GM21786 (cell line): ENCODE measurements at regions not wholly inside any gene's neighbourhood (a gene's known extent, or its start where the extent isn't known, plus 50 kb on each side); places are given as distances from the start of the nearest gene placed in this dataset.

ENCODE experiments used
- ATAC-seq: cut with Tn5 transposase; IDR thresholded peaks from one replicate; pipeline ENCODE4 v1.9.1; 2021; ENCODE audit not compliant: unreplicated experiment

DNA sequence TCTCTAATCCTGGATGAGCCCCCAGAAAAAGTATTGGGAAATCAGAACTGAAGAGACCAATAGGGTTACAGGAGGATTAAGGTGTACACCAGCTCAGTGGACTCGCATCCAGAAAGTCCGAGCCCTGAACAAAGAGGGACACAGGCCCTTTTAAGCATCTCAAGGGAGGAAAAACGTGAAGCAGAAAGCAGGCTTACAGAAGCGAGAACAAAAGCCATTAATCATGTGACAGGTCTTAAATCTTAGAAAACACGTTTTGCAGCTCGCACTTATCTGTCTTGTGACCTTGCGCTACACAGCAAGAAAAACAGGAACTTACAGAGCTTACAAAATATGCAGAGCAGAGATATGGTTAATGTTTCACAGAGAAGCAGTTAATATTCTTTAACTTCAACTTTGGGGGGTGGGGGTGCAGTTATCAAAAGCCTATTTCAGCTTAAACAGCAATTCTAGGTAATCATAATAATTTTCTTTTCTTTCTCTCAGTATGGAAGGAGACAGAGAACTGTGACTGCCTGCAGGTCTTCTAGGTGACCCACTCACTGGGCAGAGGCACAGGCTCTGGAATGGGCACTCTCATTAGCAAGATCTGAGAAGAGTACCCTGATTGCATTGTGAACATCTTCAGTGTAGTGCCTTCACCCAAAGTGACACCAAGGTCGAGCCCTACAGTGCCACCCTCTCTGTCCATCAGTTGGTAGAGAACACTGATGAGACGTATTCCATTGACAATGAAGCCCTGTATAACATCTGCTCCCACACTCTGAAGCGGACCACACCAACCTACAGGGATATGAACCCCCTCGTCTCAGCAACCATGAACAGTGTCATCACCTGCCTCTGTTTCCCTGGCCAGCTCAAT lies 65.0 kb upstream of the MOCS1 start:
- ATAC-seq: no peak

DNA sequence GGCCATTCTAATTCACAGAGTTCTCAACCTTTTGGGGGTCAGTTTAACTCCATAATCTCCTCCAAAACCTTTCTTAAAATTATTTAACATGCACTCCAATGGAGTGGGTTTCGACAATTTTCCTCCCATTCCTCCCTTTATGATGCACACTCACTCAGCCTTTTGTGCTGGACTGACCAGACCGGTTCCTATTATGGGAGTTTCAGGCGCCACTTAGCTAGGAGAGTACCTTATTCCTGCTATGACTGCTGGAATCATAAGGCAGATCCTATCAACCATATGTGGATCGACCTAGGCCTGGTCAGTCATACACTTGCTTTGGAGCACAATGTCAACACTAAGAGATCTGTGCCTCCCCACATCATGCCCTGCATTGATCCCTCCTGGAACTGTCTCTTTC lies 63.9 kb upstream of the MOCS1 start:
- ATAC-seq: no peak

DNA sequence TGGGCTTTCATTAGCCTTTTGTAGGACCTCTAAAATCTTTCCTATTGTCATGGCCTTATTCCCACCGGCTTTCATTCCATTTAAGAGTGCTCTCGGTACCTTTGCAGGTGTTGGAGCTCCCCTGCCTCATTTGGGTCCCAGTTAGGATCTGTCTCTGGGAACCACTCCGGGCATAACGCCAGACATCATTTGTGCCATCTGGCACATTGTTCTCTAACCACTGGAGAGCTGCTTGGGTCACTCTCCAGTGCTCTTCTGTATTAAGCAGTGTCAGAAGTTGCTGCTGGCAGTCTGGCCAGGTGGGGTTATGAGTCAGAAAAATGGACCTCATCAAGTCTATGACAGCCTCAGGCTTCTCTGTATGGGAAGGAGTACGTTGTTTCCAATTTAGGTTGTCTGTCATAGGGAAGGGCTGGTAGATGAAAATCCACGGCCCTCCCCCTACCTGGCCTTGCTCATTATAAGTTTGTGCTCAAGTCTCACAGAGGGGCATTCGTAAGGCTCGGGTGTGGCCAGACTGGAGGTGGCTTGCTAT lies 62.9 kb upstream of the MOCS1 start:
- no peak for ATAC-seq

DNA sequence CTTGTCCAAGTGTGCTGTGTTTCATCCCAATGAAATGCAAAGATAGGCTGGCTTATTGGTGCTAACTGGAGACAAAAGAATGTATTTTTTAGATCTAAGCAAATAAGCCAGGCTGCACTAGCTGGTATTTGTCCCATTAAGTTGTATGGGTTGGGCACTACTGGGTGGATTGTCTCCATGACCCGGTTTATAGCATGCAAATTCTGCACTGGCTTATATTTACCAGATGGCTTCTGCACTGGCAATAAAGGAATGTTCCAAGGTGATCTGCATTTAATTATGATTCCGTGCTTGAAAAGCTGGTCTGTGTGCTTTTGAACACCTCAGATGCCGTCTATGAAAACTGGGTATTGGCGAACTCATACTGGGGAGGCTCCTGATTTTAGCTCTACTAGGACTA lies 61.4 kb upstream of the MOCS1 start:
- ATAC-seq: no peak

DNA sequence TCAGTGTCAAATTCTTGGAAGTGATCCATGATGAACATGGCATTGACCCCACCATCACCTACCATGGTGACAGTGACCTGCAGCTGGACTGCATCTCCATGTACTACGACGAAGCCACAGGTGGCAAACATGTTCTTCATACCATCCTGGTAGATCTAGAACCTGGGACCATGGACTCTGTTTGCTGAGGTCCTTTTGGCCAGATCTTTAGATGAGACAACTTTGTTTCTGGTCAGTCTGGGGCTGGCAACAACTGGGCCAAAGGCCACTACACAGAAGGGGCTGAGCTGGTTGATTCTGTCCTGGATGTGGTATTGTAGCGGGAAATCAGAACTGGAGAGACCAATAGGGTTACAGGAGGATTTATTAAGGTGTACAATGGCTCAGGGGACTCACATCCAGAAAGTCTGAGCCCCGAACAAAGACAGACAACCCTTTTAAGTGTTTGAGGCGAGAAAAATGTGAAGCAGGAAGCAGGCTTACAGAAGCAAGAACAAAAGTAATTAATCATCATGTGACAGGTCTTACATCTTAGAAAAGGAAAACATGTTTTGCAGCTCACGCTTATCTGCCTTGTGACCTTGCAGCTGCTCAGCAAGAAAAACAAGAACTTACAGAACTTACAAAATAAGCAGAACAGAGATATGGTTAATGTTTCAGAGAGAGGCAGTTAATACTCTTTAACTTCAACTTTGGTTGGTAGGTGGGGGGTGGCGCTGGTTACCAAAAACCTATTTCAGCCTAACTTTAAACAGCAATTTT lies 58.8 kb upstream of the MOCS1 start:
- ATAC-seq: no peak
